Uterus (tissue), 3 donors: ENCODE measurements at regions not wholly inside any gene's neighbourhood (a gene's known extent, or its start where the extent isn't known, plus 50 kb on each side); places are given as distances from the start of the nearest gene placed in this dataset.

ENCODE experiments used
- DNase-seq, 2 donors: peaks; one replicate each; pipeline ENCODE4 v3.0.0-alpha.2; 2019 to 2020
- H3K27ac ChIP-seq, 2 donors: fragments of 200-600 bp; sonication (generic); 1 replicate in 1 of 2; 2 replicates in 1 of 2; pipeline ENCODE4 v1.5.1; 2016 to 2018
- H3K27me3 ChIP-seq, 2 donors: fragments of 200-600 bp; sonication (generic); one replicate each; pipeline ENCODE4 v1.5.1; 2018 to 2019; ENCODE audit warnings: control low read depth in 1 of 2
- H3K36me3 ChIP-seq, 2 donors: fragments of 200-600 bp; sonication (generic); one replicate each; pipeline ENCODE4 v1.5.1; 2019; ENCODE audit warnings: control low read depth in 1 of 2
- H3K4me1 ChIP-seq, 2 donors: fragments of 200-600 bp; sonication (generic); one replicate each; pipeline ENCODE4 v1.5.1; 2018 to 2019; ENCODE audit warnings: control low read depth in 1 of 2
- H3K4me3 ChIP-seq, 2 donors: fragments of 200-600 bp; sonication (generic); 1 replicate in 1 of 2; 2 replicates in 1 of 2; pipeline ENCODE4 v1.5.1; 2018 to 2019; ENCODE audit warnings: mild to moderate bottlenecking in 1 of 2
- H3K9me3 ChIP-seq, 2 donors: fragments of 200-600 bp; sonication (generic); one replicate each; pipeline ENCODE4 v1.5.1; 2019; ENCODE audit warnings: control low read depth in 1 of 2
- CTCF ChIP-seq, 4 experiments: fragments of 200-600 bp in 2 of 4; fragments of 450-650 bp in 2 of 4; sonication (generic) in 2 of 4; IDR thresholded peaks; one replicate each; pipeline ENCODE4 v1.5.1; 2016 to 2019; ENCODE audit warnings: antibody characterized with exemption in 4 of 4, mild to moderate bottlenecking in 2 of 4, moderate library complexity in 1 of 4
- POLR2A ChIP-seq, 2 donors: fragments of 450-650 bp; IDR thresholded peaks; one replicate each; pipeline ENCODE4 v1.6.1; 2016; ENCODE audit warnings: antibody characterized with exemption in 2 of 2, mild to moderate bottlenecking in 1 of 2, moderate library complexity in 1 of 2
- intact Hi-C: fragments of 100-400 bp; cut with DNase I; formaldehyde crosslinking; loops from one replicate; pipeline ENCODE4 v1.15.1; 2023; ENCODE audit warnings: low total_unique reads
- donor health status: DM: yes; HTN: yes; CAD: no.

GRCh38 chr20:54837226-54837625, 361.8 kb downstream of the DOK5 start:
- Histone ChIP-seq H3K9me3 (no peaks in the 10 kb centered on the region), H3K27me3 (no peaks in the 10 kb centered on the region), H3K4me3 (no peak overlapping the region), H3K27ac (no peak overlapping the region), H3K36me3 (no peaks in the 10 kb centered on the region), H3K4me1 (no peaks in the 10 kb centered on the region)
- DNase-seq = no peak
- intact Hi-C loops = no loop called here
- TF ChIP-seq CTCF (IDR thresholded peaks at IDR 0.05) (no peak), POLR2A (IDR thresholded peaks at IDR 0.05) (no peak)

GRCh38 chr20:54822386-54822785, 347.0 kb downstream of the DOK5 start:
- intact Hi-C loops = no loop called here
- no peaks in the 10 kb centered on the region for H3K36me3 ChIP-seq
- H3K4me1 ChIP-seq = no peaks in the 10 kb centered on the region
- no peak overlapping the region for H3K4me3 ChIP-seq
- H3K9me3 ChIP-seq = no peaks in the 10 kb centered on the region
- no peak overlapping the region for H3K27ac ChIP-seq
- no peak for DNase-seq
- TF ChIP-seq POLR2A (IDR thresholded peaks at IDR 0.05) (no peak), CTCF (IDR thresholded peaks at IDR 0.05) (no peak)
- H3K27me3 ChIP-seq = no peaks in the 10 kb centered on the region

- Histone ChIP-seq H3K4me3 (no peak overlapping the region), H3K4me1 (no peaks in the 10 kb centered on the region), H3K27ac (no peak overlapping the region), H3K36me3 (no peaks in the 10 kb centered on the region), H3K27me3 (no peaks in the 10 kb centered on the region), H3K9me3 (no peaks in the 10 kb centered on the region)
- intact Hi-C loops = no loop called here
- no peak for TF ChIP-seq CTCF (IDR thresholded peaks at IDR 0.05)
- TF ChIP-seq POLR2A (IDR thresholded peaks at IDR 0.05) = no peak
- DNase-seq = no peak
Measured at GRCh38 chr20:54820392-54820791, 345.0 kb downstream of the DOK5 start.

GRCh38 chr20:54806462-54806861, 331.1 kb downstream of the DOK5 start:
- Histone ChIP-seq H3K4me1 (no peaks in the 10 kb centered on the region), H3K27ac (no peak overlapping the region), H3K9me3 (no peaks in the 10 kb centered on the region), H3K4me3 (no peak overlapping the region), H3K36me3 (no peaks in the 10 kb centered on the region), H3K27me3 (no peaks in the 10 kb centered on the region)
- intact Hi-C loops = no loop called here
- TF ChIP-seq POLR2A (IDR thresholded peaks at IDR 0.05) (no peak), CTCF (IDR thresholded peaks at IDR 0.05) (no peak)
- no peak for DNase-seq

GRCh38 chr20:54794874-54795273, 319.5 kb downstream of the DOK5 start:
- H3K4me3 ChIP-seq = no peak overlapping the region
- H3K27ac ChIP-seq = no peak overlapping the region

More at GRCh38 chr20:54794874-54795273, 319.5 kb downstream of the DOK5 start:
- Histone ChIP-seq H3K4me1 (no peaks in the 10 kb centered on the region), H3K9me3 (no peaks in the 10 kb centered on the region), H3K27me3 (no peaks in the 10 kb centered on the region), H3K36me3 (no peaks in the 10 kb centered on the region)
- DNase-seq = no peak
- intact Hi-C loops = no loop called here
- TF ChIP-seq CTCF (IDR thresholded peaks at IDR 0.05) (no peak), POLR2A (IDR thresholded peaks at IDR 0.05) (no peak)
